Uterus (tissue), 3 donors: ENCODE measurements at regions not wholly inside any gene's neighbourhood (a gene's known extent, or its start where the extent isn't known, plus 50 kb on each side); places are given as distances from the start of the nearest gene placed in this dataset.

Experiments used
- DNase-seq, 2 donors: peaks; one replicate each; pipeline ENCODE4 v3.0.0-alpha.2; 2019 to 2020
- H3K27ac ChIP-seq, 2 donors: fragments of 200-600 bp; sonication (generic); 1 replicate in 1 of 2; 2 replicates in 1 of 2; pipeline ENCODE4 v1.5.1; 2016 to 2018
- H3K27me3 ChIP-seq, 2 donors: fragments of 200-600 bp; sonication (generic); one replicate each; pipeline ENCODE4 v1.5.1; 2018 to 2019; ENCODE audit warnings: control low read depth in 1 of 2
- H3K36me3 ChIP-seq, 2 donors: fragments of 200-600 bp; sonication (generic); one replicate each; pipeline ENCODE4 v1.5.1; 2019; ENCODE audit warnings: control low read depth in 1 of 2
- H3K4me1 ChIP-seq, 2 donors: fragments of 200-600 bp; sonication (generic); one replicate each; pipeline ENCODE4 v1.5.1; 2018 to 2019; ENCODE audit warnings: control low read depth in 1 of 2
- H3K4me3 ChIP-seq, 2 donors: fragments of 200-600 bp; sonication (generic); 1 replicate in 1 of 2; 2 replicates in 1 of 2; pipeline ENCODE4 v1.5.1; 2018 to 2019; ENCODE audit warnings: mild to moderate bottlenecking in 1 of 2
- H3K9me3 ChIP-seq, 2 donors: fragments of 200-600 bp; sonication (generic); one replicate each; pipeline ENCODE4 v1.5.1; 2019; ENCODE audit warnings: control low read depth in 1 of 2
- POLR2A ChIP-seq, 2 donors: fragments of 450-650 bp; IDR thresholded peaks; one replicate each; pipeline ENCODE4 v1.6.1; 2016; ENCODE audit warnings: antibody characterized with exemption in 2 of 2, mild to moderate bottlenecking in 1 of 2, moderate library complexity in 1 of 2
- intact Hi-C: fragments of 100-400 bp; cut with DNase I; formaldehyde crosslinking; loops from one replicate; pipeline ENCODE4 v1.15.1; 2023; ENCODE audit warnings: low total_unique reads
- TF ChIP-seq, protein P1 (sequence below), 4 experiments: fragments of 200-600 bp in 2 of 4; fragments of 450-650 bp in 2 of 4; sonication (generic) in 2 of 4; IDR thresholded peaks; one replicate each; pipeline ENCODE4 v1.5.1; 2016 to 2019; ENCODE audit warnings: antibody characterized with exemption in 4 of 4, mild to moderate bottlenecking in 2 of 4, moderate library complexity in 1 of 4
- donor health status: DM: yes; HTN: yes; CAD: no.

DNA sequence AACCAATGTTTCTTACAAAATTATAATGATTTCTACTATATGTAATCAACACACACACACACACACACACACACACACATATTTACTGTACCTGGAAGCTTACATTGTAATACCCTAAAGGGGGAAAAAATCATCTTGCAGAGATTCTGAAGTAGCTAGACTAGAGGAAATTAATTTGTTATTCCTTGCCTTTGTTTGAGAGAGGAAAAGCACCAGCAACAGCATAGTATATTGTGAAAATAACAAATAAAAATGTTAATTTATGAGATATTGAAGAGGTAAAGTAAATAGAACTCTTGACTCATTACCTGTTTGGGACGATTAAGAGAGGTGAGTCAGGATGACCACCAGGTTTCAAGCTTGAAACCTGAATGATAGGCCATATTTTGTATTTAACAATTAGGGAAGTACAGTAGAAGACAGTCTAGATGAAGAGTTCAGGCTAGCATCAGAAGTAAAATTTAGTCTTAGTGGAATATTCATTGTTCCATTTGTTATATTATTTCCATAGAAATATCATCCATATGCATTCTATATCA is 873.4 kb upstream of the PCDH10 start:
- DNase-seq, result no peak
- intact Hi-C loops, result no loop called here
- H3K4me3 ChIP-seq, result no peak overlapping the region
- no peaks in the 10 kb centered on the region for H3K36me3 ChIP-seq
- H3K27me3 ChIP-seq, result no peaks in the 10 kb centered on the region
- no peaks in the 10 kb centered on the region for H3K4me1 ChIP-seq
- H3K27ac ChIP-seq, result no peak overlapping the region
- H3K9me3 ChIP-seq, result no peaks in the 10 kb centered on the region
- no peak for TF ChIP-seq POLR2A (IDR thresholded peaks at IDR 0.05)
- TF ChIP-seq, protein P1, sequence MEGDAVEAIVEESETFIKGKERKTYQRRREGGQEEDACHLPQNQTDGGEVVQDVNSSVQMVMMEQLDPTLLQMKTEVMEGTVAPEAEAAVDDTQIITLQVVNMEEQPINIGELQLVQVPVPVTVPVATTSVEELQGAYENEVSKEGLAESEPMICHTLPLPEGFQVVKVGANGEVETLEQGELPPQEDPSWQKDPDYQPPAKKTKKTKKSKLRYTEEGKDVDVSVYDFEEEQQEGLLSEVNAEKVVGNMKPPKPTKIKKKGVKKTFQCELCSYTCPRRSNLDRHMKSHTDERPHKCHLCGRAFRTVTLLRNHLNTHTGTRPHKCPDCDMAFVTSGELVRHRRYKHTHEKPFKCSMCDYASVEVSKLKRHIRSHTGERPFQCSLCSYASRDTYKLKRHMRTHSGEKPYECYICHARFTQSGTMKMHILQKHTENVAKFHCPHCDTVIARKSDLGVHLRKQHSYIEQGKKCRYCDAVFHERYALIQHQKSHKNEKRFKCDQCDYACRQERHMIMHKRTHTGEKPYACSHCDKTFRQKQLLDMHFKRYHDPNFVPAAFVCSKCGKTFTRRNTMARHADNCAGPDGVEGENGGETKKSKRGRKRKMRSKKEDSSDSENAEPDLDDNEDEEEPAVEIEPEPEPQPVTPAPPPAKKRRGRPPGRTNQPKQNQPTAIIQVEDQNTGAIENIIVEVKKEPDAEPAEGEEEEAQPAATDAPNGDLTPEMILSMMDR (IDR thresholded peaks at IDR 0.05), result no peak

DNA sequence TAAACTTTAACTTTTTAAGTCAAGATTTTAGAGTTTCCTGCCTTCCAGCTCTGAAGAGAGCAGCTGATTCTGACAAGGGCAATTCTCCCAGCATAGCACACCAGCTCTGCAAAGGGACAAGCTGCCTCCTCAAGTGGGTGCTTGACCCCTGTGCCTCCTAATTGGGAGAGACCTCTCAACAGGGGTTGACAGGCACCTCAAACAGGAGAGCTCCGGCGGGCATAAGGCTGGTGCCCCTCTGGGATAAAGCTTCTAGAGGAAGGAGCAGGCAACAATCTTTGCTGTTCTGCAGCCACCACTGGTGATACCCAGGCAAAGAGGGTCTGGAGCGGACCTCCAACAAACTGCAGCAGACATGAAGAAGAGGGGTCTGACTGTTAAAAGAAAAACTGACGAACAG is 872.9 kb upstream of the PCDH10 start:
- no peak for TF ChIP-seq POLR2A (IDR thresholded peaks at IDR 0.05)
- TF ChIP-seq, protein P1 (IDR thresholded peaks at IDR 0.05), result no peak
- intact Hi-C loops, result no loop called here
- no peaks in the 10 kb centered on the region for H3K36me3 ChIP-seq
- no peaks in the 10 kb centered on the region for H3K9me3 ChIP-seq
- no peak overlapping the region for H3K27ac ChIP-seq
- H3K27me3 ChIP-seq, result no peaks in the 10 kb centered on the region
- no peaks in the 10 kb centered on the region for H3K4me1 ChIP-seq
- no peak overlapping the region for H3K4me3 ChIP-seq
- no peak for DNase-seq

DNA sequence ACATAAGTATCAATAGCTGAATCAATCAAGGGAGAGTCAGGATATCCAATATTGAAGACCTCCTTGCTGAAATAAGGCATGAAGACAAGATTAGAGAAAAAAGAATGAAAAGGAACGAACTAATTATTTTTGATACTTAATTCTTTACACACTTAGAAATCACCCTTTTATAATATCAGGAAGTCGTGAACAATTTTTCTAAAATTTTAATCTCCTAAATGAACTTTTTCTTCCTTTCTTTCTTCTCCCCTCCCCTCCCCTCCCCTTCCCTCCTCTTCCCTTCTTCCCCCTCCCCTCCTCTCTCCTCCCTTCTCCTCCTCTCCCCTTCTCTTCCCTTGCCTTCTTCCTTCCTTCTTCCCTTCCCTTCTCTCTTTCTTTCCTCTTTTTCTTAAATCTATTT is 872.1 kb upstream of the PCDH10 start:
- TF ChIP-seq, protein P1 (IDR thresholded peaks at IDR 0.05), result no peak
- no peak for TF ChIP-seq POLR2A (IDR thresholded peaks at IDR 0.05)
- Histone ChIP-seq H3K27me3 (no peaks in the 10 kb centered on the region), H3K27ac (no peak overlapping the region), H3K9me3 (no peaks in the 10 kb centered on the region), H3K4me3 (no peak overlapping the region), H3K36me3 (no peaks in the 10 kb centered on the region), H3K4me1 (no peaks in the 10 kb centered on the region)
- intact Hi-C loops, result no loop called here
- DNase-seq, result no peak

DNA sequence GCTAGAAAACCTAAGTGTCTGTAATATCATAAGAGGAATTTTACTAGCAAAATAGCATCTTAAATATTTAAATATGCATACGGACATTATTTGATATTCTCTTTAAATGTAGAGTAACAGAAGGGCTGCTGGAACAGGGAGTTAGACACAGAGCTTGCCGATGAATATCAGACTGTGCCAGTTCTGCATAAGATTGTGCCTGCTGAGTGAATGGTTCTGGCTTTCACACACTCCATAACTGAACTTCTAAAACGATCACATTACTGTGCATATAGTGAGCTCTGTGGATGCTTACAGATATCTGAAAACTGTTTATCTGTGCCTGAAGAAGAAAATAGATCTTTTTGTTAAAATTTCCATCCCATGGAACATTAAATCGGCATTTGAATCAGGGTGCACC is 867.4 kb upstream of the PCDH10 start:
- intact Hi-C loops, result no loop called here
- no peak for DNase-seq
- Histone ChIP-seq H3K4me3 (no peak overlapping the region), H3K9me3 (no peaks in the 10 kb centered on the region), H3K27me3 (no peaks in the 10 kb centered on the region), H3K4me1 (no peaks in the 10 kb centered on the region), H3K27ac (no peak overlapping the region), H3K36me3 (no peaks in the 10 kb centered on the region)
- TF ChIP-seq, protein P1 (IDR thresholded peaks at IDR 0.05), result no peak

DNA sequence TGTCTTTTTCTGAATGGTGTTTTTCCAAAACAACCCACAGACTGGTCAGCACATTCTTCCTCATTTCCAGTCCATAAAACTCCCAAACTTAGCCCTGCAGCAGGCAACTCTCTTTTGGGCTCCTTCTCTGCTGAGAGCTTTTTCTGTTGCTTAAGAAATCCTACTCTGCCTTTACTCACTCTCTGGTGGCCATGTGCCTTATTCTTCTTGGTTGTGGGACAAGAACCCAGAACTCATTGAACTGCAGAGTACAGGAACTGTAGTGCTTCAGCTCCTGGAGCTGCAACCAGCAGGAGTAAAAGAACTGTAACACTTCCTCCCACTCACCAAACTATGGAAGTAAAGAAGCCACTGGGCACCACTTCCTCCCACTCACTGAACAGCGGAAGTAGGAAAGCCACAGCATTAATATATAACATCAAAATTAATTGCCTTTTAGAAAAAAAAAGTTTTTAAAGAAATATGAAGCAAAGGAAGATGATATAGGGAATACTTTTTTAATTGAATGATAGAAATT is 864.1 kb upstream of the PCDH10 start:
- Histone ChIP-seq H3K27me3 (no peaks in the 10 kb centered on the region), H3K36me3 (no peaks in the 10 kb centered on the region), H3K9me3 (no peaks in the 10 kb centered on the region), H3K4me1 (no peaks in the 10 kb centered on the region), H3K4me3 (no peak overlapping the region), H3K27ac (no peak overlapping the region)
- TF ChIP-seq, protein P1 (IDR thresholded peaks at IDR 0.05), result no peak
- TF ChIP-seq POLR2A (IDR thresholded peaks at IDR 0.05), result no peak
- no peak for DNase-seq
- intact Hi-C loops, result no loop called here
